Karpas-422 (cell line): ENCODE measurements at regions not wholly inside any gene's neighbourhood (a gene's known extent, or its start where the extent isn't known, plus 50 kb on each side); places are given as distances from the start of the nearest gene placed in this dataset.
"Not testable (repeated sequence)": the region's sequence is repeated elsewhere in the genome, so short reads cannot be mapped to it uniquely, and the experiment has no call there.

ENCODE experiments used
- DNase-seq: peaks from one replicate; pipeline ENCODE4 v3.0.0-alpha.2; 2015
- H2AFZ ChIP-seq: fragments of 200-600 bp; sonication (generic); 2 replicates; pipeline ENCODE4 v1.6.1; 2014; ENCODE audit warnings: antibody characterized with exemption, low read length, mixed read lengths
- H3K27ac ChIP-seq: fragments of 200-600 bp; sonication (generic); 2 replicates; pipeline ENCODE4 v1.5.1; 2014; ENCODE audit warnings: mild to moderate bottlenecking, low read length, moderate library complexity
- H3K27me3 ChIP-seq: fragments of 200-600 bp; sonication (generic); 2 replicates; pipeline ENCODE4 v1.6.1; 2014; ENCODE audit warnings: low read length, mixed read lengths
- H3K36me3 ChIP-seq: fragments of 200-600 bp; sonication (generic); 2 replicates; pipeline ENCODE4 v1.6.1; 2014; ENCODE audit warnings: low read length, mixed read lengths; ENCODE audit not compliant: insufficient read depth
- H3K4me1 ChIP-seq: fragments of 200-600 bp; sonication (generic); 2 replicates; pipeline ENCODE4 v1.6.1; 2014; ENCODE audit warnings: mild to moderate bottlenecking, low read length, mixed read lengths
- H3K4me2 ChIP-seq: fragments of 200-600 bp; sonication (generic); 2 replicates; pipeline ENCODE4 v1.6.1; 2014; ENCODE audit warnings: low read length, low read depth, mild to moderate bottlenecking; ENCODE audit not compliant: poor library complexity, severe bottlenecking
- H3K4me3 ChIP-seq: fragments of 200-600 bp; sonication (generic); 2 replicates; pipeline ENCODE4 v1.5.1; 2014; ENCODE audit warnings: mild to moderate bottlenecking, antibody characterized with exemption, low read length, mixed read lengths
- H3K79me2 ChIP-seq: fragments of 200-600 bp; sonication (generic); 2 replicates; pipeline ENCODE4 v1.6.1; 2014; ENCODE audit warnings: mild to moderate bottlenecking, low read length, mixed read lengths
- H3K9ac ChIP-seq: fragments of 200-600 bp; sonication (generic); 2 replicates; pipeline ENCODE4 v1.6.0; 2014; ENCODE audit warnings: low read length
- H3K9me2 ChIP-seq: fragments of 200-600 bp; sonication (generic), shearing (Covaris generic); replicated peaks from 2 replicates; pipeline ENCODE4 v1.6.0; 2014; ENCODE audit warnings: mild to moderate bottlenecking, low read length, moderate library complexity; ENCODE audit not compliant: insufficient read depth
- H3K9me3 ChIP-seq: fragments of 300-700, 200-600 bp; sonication (generic); 2 replicates; pipeline ENCODE4 v1.6.1; 2014; ENCODE audit warnings: low read length, mixed read lengths
- H4K20me1 ChIP-seq: fragments of 200-600 bp; sonication (generic); 2 replicates; pipeline ENCODE4 v1.6.1; 2014; ENCODE audit warnings: mild to moderate bottlenecking, antibody characterized with exemption, low read length, low read depth; ENCODE audit not compliant: insufficient read depth

DNA sequence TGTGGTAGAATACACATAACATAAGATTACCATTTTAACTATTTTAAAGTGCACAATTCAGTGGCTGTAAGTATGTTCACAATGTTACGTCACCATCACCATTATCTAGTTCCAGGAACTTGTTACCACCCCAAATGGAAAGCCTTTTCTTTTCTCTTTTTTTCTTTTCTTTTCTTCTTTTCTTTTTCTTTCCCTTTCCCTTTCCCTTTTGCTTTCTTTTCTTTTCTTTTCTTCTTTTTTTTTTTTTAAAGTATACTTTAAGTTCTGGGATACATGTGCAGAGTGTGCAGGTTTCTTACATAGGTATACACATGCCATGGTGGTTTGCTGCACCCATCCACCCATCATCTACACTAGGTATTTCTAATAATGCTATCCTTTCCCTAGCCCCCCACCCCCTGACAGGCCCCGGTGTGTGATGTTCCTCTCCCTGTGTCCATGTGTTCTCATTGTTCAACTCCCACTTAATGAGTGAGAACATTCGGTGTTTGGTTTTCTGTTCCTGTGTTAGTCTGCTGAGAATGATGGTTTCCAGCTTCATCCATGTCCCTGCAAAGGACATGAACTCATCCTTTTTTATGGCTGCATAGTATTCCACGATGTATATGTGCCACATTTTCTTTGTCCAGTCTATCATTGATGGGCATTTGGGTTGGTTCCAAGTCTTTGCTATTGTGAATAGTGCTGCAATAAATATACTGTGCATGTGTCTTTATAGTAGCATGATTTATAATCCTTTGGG, 131.0 kb upstream of the PITX1 start:
- peaks cover 63% of the 10 kb centered on the region for H3K4me1 ChIP-seq
- H3K27me3 ChIP-seq, H4K20me1 ChIP-seq, H3K9me3 ChIP-seq, H3K79me2 ChIP-seq, DNase-seq, H3K4me2 ChIP-seq, H2AFZ ChIP-seq, H3K36me3 ChIP-seq, H3K4me3 ChIP-seq, H3K9ac ChIP-seq, H3K9me2 ChIP-seq, H3K27ac ChIP-seq: not testable (repeated sequence)

DNA sequence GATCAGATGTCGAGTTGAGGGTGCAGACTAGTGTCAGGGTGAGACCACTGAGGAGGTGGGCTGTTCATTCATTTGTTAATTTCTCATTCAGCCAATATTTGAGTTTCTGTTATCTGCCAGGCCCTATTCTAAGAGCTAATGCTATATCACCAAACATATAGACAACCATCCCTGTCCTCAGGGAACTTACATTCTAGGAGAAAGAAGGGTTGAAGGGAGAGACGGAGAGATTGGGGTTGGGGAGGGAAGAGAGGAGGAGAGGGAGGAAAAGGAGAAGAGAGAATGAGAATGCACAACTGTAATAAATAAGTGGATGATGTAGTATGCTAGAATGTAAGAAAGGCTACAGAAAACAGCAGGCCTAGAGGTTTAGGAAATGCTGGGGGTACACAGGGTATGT, 129.9 kb upstream of the PITX1 start:
- Histone ChIP-seq H3K4me1 (peaks cover 53% of the 10 kb centered on the region), H3K9me3 (no peaks in the 10 kb centered on the region), H3K4me2 (no peak overlapping the region), H3K27me3 (no peaks in the 10 kb centered on the region), H3K9ac (no peak overlapping the region), H3K9me2 (no peaks in the 10 kb centered on the region), H3K36me3 (no peaks in the 10 kb centered on the region), H3K4me3 (no peak overlapping the region), H3K27ac (no peak overlapping the region), H3K79me2 (no peaks in the 10 kb centered on the region), H2AFZ (no peak overlapping the region), H4K20me1 (no peaks in the 10 kb centered on the region)
- no peak for DNase-seq

DNA sequence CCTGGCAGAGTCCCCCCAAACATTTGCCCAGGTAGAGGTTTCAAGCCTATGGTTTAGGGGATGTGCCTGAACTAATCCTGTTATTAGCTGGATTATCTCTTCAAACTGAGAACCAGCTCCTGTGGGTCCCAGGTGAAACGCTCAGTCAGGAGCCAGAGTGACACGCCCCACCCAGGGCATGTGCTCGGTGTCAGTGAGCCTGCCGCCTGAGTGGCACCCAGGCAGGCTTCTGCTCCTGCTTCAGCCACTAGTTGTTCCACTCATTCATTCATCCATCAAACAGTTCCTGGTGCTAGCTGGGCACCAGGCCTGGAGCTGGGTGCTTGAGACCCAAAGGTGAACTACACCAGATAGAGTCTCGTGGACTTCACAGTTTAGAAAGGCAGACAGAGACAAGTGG, 129.4 kb upstream of the PITX1 start:
- H3K79me2 ChIP-seq = no peaks in the 10 kb centered on the region
- no peaks in the 10 kb centered on the region for H4K20me1 ChIP-seq
- H3K4me1 ChIP-seq = peaks cover 47% of the 10 kb centered on the region
- H3K4me3 ChIP-seq = no peak overlapping the region
- no peak overlapping the region for H3K9ac ChIP-seq
- no peak overlapping the region for H3K4me2 ChIP-seq
- H3K27me3 ChIP-seq = no peaks in the 10 kb centered on the region
- H3K9me3 ChIP-seq = no peaks in the 10 kb centered on the region
- no peak overlapping the region for H3K27ac ChIP-seq
- H3K36me3 ChIP-seq = no peaks in the 10 kb centered on the region
- H2AFZ ChIP-seq = no peak overlapping the region
- DNase-seq = no peak
- H3K9me2 ChIP-seq = no peaks in the 10 kb centered on the region

DNA sequence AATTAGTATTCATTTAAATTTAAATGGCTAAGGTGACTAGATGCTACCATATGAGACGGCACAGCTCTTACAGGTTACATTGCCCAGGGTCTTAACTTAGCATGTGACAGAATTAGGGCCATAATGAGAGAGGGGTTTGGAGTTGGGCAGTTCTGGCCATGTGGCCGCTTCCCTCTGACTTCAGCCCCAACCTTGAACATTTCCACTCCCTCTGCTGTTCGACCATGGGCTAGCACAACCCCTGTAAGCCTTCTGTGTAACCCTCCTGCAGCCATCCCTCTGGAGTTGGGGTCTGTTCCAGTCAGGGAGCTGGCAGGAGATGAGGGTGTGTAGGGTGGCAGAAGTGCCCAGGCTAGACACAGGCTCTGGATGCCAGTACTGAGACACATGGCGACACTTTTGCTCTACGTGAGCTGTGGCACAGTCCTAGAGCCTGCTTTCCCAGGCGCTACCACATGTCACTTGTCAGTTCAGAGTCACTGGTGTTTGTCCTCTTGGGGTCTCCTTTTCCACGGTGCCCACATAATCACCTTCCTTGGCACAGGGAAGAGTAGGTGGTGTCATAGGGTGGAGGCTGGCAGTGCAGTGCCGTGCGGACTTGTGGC, 128.7 kb upstream of the PITX1 start:
- no peaks in the 10 kb centered on the region for H3K79me2 ChIP-seq
- H3K36me3 ChIP-seq = no peaks in the 10 kb centered on the region
- no peaks in the 10 kb centered on the region for H3K9me2 ChIP-seq
- peaks cover 41% of the 10 kb centered on the region for H3K4me1 ChIP-seq
- H3K9ac ChIP-seq = no peak overlapping the region
- H2AFZ ChIP-seq = no peak overlapping the region
- no peaks in the 10 kb centered on the region for H3K27me3 ChIP-seq
- no peaks in the 10 kb centered on the region for H4K20me1 ChIP-seq
- H3K9me3 ChIP-seq = no peaks in the 10 kb centered on the region
- no peak overlapping the region for H3K4me2 ChIP-seq
- H3K27ac ChIP-seq = no peak overlapping the region
- H3K4me3 ChIP-seq = no peak overlapping the region
- no peak for DNase-seq

DNA sequence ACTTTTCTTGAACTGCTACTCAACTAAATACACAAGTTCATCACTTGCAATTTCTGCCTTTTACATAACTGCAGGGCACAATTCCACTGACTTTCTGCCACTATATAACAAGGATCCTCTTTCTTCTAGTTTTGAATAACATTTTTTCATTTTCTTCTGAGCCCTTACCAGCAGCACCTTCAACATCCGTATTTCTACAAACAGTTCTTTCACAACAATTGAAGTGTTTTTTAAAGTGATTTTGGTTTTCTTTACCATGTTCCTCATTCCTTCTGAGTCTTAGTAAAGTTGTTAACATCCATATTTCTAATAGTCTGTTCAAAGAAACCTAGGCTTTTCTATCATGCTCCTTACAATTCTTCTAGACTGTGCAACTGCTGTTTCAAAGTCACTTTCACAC, 127.2 kb upstream of the PITX1 start:
- H3K9me3 ChIP-seq = no peaks in the 10 kb centered on the region
- H3K4me3 ChIP-seq = no peak overlapping the region

DNA sequence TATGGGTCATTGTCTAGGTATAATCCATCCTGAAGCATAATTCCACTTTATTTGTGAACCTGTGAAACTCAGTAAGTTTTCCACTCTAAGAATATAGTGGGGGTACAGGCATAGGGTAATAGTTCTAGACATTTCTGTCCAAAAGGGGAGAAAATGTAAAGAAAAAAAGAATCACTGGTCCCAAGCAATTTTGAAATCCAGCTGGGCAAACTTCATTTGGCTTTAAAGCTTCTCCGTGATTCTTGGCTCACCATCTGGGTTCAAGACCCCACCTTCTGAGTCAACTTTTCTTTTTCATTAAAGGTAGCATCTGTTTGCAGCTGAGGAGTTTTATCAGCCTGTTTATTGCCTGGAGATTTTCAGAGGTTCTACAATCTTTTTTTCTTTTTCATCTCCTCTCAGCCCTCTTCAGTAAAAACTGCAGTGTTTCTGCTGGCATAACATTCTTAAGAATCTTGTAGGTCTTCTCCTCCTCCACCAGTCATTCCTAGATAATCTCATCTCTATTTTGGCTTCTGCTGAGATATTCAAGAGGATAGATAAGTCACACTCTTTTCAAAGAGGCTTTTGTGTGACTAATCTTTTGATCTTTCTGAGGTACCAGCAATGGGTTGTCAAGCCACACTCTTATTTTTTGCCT, 126.1 kb upstream of the PITX1 start:
- H3K36me3 ChIP-seq = no peaks in the 10 kb centered on the region
- H3K9me3 ChIP-seq = no peaks in the 10 kb centered on the region

More for the DNA sequence above, 127.2 kb upstream of the PITX1 start:
- H3K79me2 ChIP-seq = no peaks in the 10 kb centered on the region
- H3K9ac ChIP-seq = no peak overlapping the region
- H3K27ac ChIP-seq = no peak overlapping the region
- H3K27me3 ChIP-seq = no peaks in the 10 kb centered on the region
- no peaks in the 10 kb centered on the region for H3K9me2 ChIP-seq
- no peak for DNase-seq
- H4K20me1 ChIP-seq = no peaks in the 10 kb centered on the region
- H3K4me2 ChIP-seq = no peak overlapping the region
- peaks cover 28% of the 10 kb centered on the region for H3K4me1 ChIP-seq
- H2AFZ ChIP-seq = no peak overlapping the region
- no peaks in the 10 kb centered on the region for H3K36me3 ChIP-seq

DNA sequence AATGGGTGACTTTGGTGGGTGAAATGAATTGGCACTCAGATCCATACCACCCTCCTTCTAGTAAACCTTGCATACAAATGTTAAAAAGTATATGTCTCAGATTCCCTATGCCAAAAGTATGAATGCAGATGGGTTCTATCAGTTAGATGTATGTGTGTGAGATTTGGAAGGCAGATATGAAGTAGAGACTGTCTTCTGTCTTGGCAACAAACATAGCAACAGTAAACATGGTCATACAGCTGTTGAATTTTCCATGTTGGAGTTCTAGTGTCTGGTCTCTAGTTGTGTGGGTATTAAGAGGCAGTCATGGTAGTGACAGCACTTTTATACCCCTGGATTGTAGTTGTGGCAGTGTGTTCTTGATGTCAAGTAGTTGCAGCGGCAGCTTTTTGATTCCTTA, 125.6 kb upstream of the PITX1 start:
- DNase-seq = no peak
- H3K36me3 ChIP-seq = no peaks in the 10 kb centered on the region
- H2AFZ ChIP-seq = no peak overlapping the region
- H3K9ac ChIP-seq = no peak overlapping the region
- peaks cover 22% of the 10 kb centered on the region for H3K4me1 ChIP-seq
- no peaks in the 10 kb centered on the region for H3K9me2 ChIP-seq
- H3K4me2 ChIP-seq = no peak overlapping the region
- H3K4me3 ChIP-seq = no peak overlapping the region
- no peaks in the 10 kb centered on the region for H3K79me2 ChIP-seq
- H3K9me3 ChIP-seq = no peaks in the 10 kb centered on the region
- no peak overlapping the region for H3K27ac ChIP-seq
- no peaks in the 10 kb centered on the region for H3K27me3 ChIP-seq
- H4K20me1 ChIP-seq = no peaks in the 10 kb centered on the region

More for the DNA sequence above, 126.1 kb upstream of the PITX1 start:
- Histone ChIP-seq H3K79me2 (no peaks in the 10 kb centered on the region), H2AFZ (no peak overlapping the region), H3K9me2 (no peaks in the 10 kb centered on the region), H3K27ac (no peak overlapping the region), H3K9ac (no peak overlapping the region), H3K4me3 (no peak overlapping the region), H4K20me1 (no peaks in the 10 kb centered on the region), H3K27me3 (no peaks in the 10 kb centered on the region), H3K4me1 (peaks cover 22% of the 10 kb centered on the region), H3K4me2 (no peak overlapping the region)
- no peak for DNase-seq

DNA sequence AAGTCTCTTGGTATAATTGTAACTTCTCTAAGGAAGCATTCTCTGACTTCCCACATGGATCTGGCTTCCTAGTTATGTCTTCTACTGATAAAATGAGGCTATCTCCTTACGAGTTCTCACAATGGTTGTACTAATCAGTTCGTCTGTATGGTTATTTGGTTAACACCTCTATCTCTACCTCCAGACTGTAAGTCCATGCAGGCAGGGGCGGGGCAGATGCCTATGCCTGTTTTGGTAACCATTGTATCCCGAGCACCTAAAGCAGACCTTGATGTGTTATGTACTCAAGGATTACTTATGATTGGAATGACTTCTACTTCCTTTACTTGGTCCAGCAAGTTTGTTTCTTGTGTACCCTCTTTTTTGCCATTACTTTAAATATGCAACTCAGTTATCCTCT, 125.0 kb upstream of the PITX1 start:
- no peak overlapping the region for H3K4me2 ChIP-seq
- no peak overlapping the region for H3K4me3 ChIP-seq

More for the DNA sequence above, 125.0 kb upstream of the PITX1 start:
- Histone ChIP-seq H3K9me2 (no peaks in the 10 kb centered on the region), H3K79me2 (no peaks in the 10 kb centered on the region), H3K9ac (no peak overlapping the region), H4K20me1 (no peaks in the 10 kb centered on the region), H3K27me3 (no peaks in the 10 kb centered on the region), H3K36me3 (no peaks in the 10 kb centered on the region), H3K4me1 (peaks cover 18% of the 10 kb centered on the region), H2AFZ (no peak overlapping the region), H3K9me3 (no peaks in the 10 kb centered on the region), H3K27ac (no peak overlapping the region)
- no peak for DNase-seq
